IPS-18c (cell line): ENCODE measurements at regions not wholly inside any gene's neighbourhood (a gene's known extent, or its start where the extent isn't known, plus 50 kb on each side); places are given as distances from the start of the nearest gene placed in this dataset.
"Not testable (repeated sequence)": the region's sequence is repeated elsewhere in the genome, so short reads cannot be mapped to it uniquely, and the experiment has no call there.

Experiments
- H3K4me3 ChIP-seq: 2 replicates; pipeline ENCODE4 v1.7.0; 2013; ENCODE audit warnings: low read depth, mild to moderate bottlenecking, low read length, moderate library complexity; ENCODE audit not compliant: insufficient read depth
- H3K9me3 ChIP-seq: one replicate; pipeline ENCODE4 v1.6.1; 2013; ENCODE audit warnings: mild to moderate bottlenecking, low read length, moderate library complexity; ENCODE audit not compliant: control insufficient read depth, insufficient read depth

GRCh38 chr10:22467393-22467792, 122.1 kb downstream of the SPAG6 start:
- H3K9me3 ChIP-seq, H3K4me3 ChIP-seq: not testable (repeated sequence)

DNA sequence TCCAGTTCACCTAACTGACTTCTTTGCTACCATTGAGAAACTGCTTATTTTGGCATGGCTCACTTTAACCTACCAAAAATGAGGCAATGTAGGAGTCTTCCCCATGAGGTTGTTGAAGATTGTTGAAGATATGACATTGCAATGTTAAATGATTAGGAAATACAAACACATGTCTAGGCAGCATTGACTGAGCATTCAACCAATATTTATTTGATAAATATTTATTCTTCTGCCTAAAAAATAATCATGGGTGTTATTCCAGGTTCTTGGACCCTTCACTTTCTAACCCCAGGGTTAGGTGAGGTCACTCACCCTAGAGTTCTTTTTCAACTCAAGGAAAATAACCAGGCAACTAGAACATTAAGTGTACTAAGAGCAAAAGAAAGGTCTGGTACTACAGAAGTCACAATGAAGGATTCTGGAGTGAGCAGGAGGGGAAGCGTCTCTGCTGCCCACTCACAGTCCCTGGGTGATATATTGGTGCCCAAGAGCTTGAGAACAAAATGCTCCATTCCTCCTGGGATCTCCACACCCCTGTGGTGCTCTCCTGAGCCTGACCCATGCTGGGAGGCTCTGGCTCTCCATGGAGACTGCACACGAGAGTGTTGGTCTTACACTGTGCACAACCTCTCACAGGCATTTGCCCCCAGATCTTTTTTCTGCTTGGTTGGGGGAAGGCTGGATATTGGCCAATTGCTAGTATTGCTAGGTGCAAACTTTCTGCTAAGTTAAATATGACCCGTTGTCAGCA, 123.4 kb downstream of the SPAG6 start:
- Histone ChIP-seq H3K9me3 (no peaks in the 10 kb centered on the region), H3K4me3 (no peak overlapping the region)

DNA sequence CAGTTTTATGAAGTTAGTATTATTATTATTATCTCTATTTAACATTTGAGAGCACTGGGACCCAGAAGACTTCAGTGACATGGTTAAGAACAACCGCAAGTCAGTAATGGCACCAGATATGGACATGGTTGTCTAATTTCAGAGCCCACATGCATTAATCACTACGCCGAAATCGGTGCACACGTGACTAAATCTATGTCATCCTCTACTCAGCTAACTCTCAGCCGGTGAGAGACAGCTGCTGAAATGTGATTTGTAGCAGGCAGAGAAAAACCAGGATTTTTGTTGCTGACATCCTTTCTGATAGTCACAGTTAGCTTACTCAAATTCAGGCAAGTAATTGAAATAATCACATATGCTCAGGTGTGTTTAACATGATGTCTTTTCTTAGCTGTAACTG, 127.7 kb downstream of the SPAG6 start:
- no peak overlapping the region for H3K4me3 ChIP-seq
- H3K9me3 ChIP-seq, result no peaks in the 10 kb centered on the region

DNA sequence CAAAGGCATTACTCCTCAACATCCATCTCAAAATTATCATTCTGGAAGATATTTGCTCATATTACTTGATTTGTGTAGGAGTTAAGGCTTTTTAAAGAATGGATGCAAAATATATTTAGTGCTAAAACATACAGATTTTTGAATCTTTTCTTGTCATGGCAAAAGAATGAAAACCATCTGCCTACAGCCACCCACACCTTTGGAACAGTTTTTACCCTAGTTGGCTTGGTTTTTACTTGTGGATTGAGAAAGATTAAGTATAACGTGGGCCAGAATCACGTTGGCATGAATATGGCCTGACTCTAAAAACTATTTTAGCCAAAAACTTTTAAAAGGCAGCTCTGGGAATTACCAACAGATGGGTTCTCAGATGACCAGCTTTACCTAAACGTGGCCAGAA, 128.2 kb downstream of the SPAG6 start:
- Histone ChIP-seq H3K9me3 (no peaks in the 10 kb centered on the region), H3K4me3 (no peak overlapping the region)

DNA sequence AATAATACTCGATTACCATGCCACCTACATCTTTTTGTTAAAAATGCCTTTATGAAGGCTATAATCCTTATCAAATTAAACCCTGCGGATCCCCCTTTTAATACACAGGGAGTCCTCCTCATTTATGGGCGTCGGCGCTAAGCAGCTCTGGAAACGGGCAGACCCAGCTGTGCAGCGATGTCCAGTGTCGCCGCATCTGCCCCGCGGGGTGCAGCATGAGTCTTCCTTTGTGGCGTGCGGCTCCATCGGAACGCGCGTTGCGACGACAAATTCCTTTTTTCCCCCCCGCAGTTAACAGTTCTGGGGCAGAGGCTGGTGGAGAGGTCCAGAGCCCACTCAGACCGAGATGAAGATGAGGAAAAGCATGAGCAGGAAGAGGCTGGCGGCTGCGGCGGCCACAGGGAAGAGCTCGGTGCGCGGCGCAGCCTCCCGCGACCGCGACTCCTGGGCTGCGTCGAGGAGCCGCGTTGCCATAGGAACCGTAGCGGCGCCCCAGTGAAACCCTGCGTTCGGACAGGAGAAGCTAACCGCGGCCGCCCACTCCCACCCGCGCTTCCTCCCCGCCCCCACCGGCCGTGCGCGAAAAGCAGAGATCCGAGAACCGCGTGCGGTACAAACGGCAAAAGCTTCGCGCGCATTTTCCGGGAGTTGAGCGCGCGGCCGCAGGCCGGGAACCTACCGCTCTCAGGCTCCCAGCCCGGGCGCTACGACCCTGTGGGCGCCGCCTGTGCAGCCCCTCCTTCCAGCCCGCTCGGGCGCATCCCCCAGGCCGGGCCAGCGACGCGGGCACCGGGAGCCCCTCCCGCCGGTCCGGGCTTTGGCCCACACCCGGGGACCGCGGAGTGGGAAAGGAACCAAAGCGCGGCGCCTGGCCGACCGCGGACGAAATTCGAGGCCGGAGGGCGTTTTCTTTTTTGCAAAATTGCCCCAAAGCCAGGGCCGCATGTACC, 130.6 kb downstream of the SPAG6 start:
- H3K4me3 ChIP-seq, result peak overlapping the region; percentile 52

GRCh38 chr10:22476601-22477321, 131.5 kb downstream of the SPAG6 start:
- H3K4me3 ChIP-seq, result peak overlapping the region; percentile 52
- H3K9me3 ChIP-seq, result no peaks in the 10 kb centered on the region

More for the DNA sequence above, 130.6 kb downstream of the SPAG6 start:
- H3K9me3 ChIP-seq, result no peaks in the 10 kb centered on the region

DNA sequence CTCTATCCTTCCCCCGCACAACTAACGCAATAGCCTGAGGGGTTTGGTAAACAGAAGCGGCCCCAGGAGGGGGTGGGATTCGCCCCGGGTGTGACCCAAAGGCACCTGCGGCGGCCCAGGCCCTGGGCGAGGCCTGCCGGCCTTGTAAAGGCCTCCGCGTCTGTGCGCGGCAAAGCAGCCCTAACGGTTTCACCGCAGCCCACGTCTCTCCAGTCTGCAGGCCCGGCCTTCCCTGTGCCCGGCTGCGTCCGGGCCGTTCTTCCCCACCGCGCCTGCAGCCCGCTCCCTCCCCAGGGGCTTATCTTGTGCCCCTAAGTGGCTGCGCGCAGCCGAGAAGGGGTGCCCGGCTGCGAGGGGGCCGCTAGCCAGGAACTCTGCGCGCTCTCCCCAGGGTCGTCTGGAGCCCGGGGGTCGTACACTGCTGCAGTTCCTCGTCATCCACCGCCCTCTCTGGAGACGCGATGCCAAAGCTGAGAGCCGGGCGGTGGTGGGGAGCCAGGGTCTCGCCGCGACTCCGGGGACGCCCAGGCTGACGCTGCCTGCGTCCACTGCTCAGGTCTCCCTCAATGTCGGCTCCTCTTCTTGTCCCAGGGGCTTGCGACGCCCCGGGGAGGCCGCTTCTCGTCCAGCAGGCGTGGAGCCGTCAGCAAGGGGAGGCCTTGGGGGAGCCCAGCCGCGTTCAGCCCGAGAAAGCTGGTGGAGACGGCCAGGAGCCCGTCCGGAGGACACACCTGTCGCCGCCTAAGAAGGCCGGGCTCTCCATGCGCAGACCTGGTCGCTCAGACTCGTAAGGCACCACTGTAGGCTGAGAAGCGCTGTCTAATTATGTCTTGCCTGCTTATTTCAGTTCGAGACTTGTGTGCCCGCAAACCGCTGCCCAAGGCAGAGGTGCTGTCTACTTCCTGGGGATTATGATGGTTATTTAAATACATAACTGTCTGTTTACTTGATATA, 132.3 kb downstream of the SPAG6 start:
- peak overlapping the region; percentile 52 for H3K4me3 ChIP-seq
- H3K9me3 ChIP-seq, result no peaks in the 10 kb centered on the region

- Histone ChIP-seq H3K9me3 (no peaks in the 10 kb centered on the region), H3K4me3 (no peak overlapping the region)
Observed at GRCh38 chr10:22478555-22479334, 133.4 kb downstream of the SPAG6 start.

DNA sequence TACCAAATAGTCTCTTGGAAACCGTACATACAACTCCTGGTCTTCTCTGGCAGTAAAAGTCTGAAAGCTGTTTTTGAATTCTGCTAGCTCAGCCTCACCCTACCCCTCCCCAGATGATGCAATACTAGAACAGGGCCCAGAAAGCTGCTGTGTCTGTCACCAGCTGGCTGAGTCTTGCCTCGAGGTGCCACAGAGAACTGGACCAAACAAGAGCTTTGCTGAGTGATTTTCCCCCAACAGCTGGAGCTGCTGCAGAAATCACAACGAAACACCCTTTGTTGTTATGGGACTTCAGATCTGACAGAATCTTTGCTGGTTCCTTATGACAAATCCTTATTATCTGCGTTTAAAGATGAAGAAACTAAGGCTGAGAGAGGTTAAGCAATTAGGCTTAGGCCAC, 134.1 kb downstream of the SPAG6 start:
- no peak overlapping the region for H3K4me3 ChIP-seq

DNA sequence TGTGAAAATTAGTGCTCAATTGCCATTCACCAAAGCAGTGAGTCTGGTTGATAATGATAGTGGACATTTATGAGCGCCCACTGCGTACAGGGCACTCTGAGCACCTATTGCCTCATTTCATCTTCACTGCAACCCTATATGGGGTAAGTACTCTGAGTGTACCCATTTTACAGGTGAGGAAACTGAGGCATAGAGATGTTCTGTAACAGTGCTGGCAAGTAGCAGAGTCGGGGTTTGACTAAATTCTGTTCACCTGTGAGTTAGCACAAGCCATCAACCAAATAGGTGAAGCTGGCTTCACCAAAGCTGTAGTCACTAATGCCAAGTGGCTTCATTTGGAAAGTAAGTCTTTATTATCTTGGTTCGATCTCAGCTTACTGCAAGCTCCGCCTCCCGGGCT, 135.8 kb downstream of the SPAG6 start:
- H3K9me3 ChIP-seq, result no peaks in the 10 kb centered on the region
- H3K4me3 ChIP-seq, result no peak overlapping the region

More for the DNA sequence above, 134.1 kb downstream of the SPAG6 start:
- H3K9me3 ChIP-seq, result no peaks in the 10 kb centered on the region

DNA sequence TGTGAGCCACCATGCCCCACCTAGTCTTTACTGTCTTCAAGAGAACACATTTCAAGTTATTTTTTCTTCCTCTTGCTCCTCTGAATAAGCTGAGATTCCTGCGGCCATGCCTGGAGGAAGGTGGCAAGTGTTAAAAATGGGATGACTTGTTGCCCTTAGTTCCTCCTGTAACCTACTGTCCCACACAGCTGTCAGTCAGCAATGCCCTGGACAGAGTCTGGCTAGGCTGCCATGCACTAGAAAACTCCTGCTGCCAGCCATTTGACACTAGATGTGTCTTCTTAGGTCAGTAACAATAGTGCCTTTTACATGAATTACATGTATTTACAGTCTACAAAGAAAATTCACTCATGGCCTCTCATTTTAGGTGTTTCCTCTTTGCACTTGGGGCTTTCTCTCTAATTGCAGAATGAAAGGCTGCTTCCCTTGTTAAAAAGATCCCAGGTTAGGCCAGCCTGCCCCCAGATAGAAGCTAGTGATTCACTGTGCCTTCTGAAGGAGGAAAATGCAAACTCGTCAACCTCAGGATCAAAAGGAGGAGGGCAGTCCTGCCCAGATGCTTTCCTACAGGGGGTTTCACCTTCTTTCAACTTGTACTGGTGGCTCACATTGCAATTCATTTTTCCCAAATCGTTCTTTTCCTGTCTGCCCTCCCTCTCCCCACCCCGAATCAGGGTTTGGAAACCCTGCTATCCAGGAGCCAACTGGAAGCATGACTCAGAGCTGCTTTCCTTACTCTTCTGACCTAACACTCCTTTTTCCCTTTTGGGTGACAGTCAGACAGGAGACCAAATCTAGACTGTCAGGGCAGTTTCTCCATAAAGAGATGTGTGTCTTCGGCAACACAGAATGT, 136.6 kb downstream of the SPAG6 start:
- Histone ChIP-seq H3K4me3 (no peak overlapping the region), H3K9me3 (no peaks in the 10 kb centered on the region)

DNA sequence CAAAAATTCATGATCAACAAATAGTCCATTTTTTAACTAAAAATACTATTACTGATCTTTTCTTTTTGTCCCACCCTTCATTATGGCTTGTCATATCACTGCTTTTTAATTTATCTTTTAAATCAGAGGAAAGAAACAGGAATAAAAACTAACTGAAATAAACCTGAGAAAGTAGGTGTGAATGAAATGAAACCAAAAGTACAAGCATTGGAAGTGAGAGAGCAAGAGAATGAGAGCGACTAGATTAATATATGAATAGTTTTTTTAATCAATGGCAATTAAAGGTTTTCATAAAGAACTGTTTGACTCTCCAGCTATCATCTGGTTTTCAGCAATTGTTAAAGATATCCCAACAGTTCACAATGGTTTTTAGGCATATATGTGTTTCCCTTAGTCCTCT, 137.8 kb downstream of the SPAG6 start:
- H3K9me3 ChIP-seq, result no peaks in the 10 kb centered on the region
- H3K4me3 ChIP-seq, result no peak overlapping the region
